Transverse colon (tissue), 4 donors: ENCODE measurements at regions not wholly inside any gene's neighbourhood (a gene's known extent, or its start where the extent isn't known, plus 50 kb on each side); places are given as distances from the start of the nearest gene placed in this dataset.
"Not testable (repeated sequence)": the region's sequence is repeated elsewhere in the genome, so short reads cannot be mapped to it uniquely, and the experiment has no call there.

Experiments used
- POLR2A ChIP-seq: fragments of 450-650 bp; IDR thresholded peaks from one replicate; pipeline ENCODE4 v1.6.1; 2016; ENCODE audit warnings: antibody characterized with exemption, mild to moderate bottlenecking, moderate library complexity
- POLR2AphosphoS5 ChIP-seq, 3 donors: sonication (generic); formaldehyde crosslinking; IDR thresholded peaks; one replicate each; pipeline ENCODE4 v1.6.1; 2016; ENCODE audit warnings: antibody characterized with exemption in 3 of 3
- TF ChIP-seq, protein P1 (sequence below), 5 experiments: fragments of 200-600 bp in 3 of 5; fragments of 450-650 bp in 2 of 5; sonication (generic) in 3 of 5; IDR thresholded peaks; 1 replicate in 2 of 5; 2 replicates in 3 of 5; pipeline ENCODE4 v1.5.1; 2016 to 2017; ENCODE audit warnings: antibody characterized with exemption in 5 of 5, inconsistent platforms in 3 of 5, mild to moderate bottlenecking in 2 of 5, moderate library complexity in 1 of 5

DNA sequence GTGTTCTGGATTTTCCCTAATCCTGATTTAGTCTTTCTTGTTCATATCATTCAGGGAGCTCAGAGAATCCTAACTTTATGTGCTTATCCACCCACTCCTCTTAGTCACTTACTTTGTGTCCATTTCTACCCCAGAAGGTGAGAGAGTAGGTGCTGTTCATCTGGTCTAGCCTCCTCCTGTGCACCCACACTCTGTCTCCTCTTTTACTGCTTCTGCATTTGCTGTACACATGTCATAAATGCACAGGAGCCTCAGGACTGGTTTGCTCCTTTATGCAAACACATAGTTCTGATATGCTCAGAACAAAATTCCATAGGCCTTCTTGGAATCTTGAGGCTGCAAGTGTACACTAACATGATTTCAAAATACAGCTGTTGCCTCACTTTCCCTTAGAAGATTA is 1014.7 kb downstream of the PRIM2 start:
- not testable (repeated sequence) for TF ChIP-seq POLR2AphosphoS5 (IDR thresholded peaks at IDR 0.05); POLR2A
- TF ChIP-seq, protein P1, sequence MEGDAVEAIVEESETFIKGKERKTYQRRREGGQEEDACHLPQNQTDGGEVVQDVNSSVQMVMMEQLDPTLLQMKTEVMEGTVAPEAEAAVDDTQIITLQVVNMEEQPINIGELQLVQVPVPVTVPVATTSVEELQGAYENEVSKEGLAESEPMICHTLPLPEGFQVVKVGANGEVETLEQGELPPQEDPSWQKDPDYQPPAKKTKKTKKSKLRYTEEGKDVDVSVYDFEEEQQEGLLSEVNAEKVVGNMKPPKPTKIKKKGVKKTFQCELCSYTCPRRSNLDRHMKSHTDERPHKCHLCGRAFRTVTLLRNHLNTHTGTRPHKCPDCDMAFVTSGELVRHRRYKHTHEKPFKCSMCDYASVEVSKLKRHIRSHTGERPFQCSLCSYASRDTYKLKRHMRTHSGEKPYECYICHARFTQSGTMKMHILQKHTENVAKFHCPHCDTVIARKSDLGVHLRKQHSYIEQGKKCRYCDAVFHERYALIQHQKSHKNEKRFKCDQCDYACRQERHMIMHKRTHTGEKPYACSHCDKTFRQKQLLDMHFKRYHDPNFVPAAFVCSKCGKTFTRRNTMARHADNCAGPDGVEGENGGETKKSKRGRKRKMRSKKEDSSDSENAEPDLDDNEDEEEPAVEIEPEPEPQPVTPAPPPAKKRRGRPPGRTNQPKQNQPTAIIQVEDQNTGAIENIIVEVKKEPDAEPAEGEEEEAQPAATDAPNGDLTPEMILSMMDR (IDR thresholded peaks at IDR 0.05) = not testable (repeated sequence)
